HEK293T (cell line): ENCODE measurements at regions not wholly inside any gene's neighbourhood (a gene's known extent, or its start where the extent isn't known, plus 50 kb on each side); places are given as distances from the start of the nearest gene placed in this dataset.

Experiments
- CTCF ChIA-PET: fragments of 350-600 bp; formaldehyde crosslinking; extraction: SDS; loops from one replicate; lab custom pipeline; 2021; ENCODE audit warnings: antibody characterized with exemption, inconsistent platforms; lab: Yijun Ruan, JAX
- POLR2A ChIA-PET: fragments of 350-600 bp; formaldehyde crosslinking; extraction: SDS; loops from one replicate; lab custom pipeline; 2020; ENCODE audit warnings: antibody characterized with exemption, inconsistent platforms; lab: Yijun Ruan, JAX
- DNase-seq: peaks from one replicate; pipeline ENCODE4 v3.0.0; 2012; ENCODE audit warnings: mixed read lengths; ENCODE audit errors: extremely low spot score
- ARNT ChIP-seq: fragments of 450-650 bp; IDR thresholded peaks from 2 replicates; pipeline ENCODE4 v1.6.1; 2017; ENCODE audit warnings: mild to moderate bottlenecking
- BHLHE40 ChIP-seq: fragments of 450-650 bp; IDR thresholded peaks from 2 replicates; pipeline ENCODE4 v1.6.1; 2016; ENCODE audit warnings: mild to moderate bottlenecking, moderate library complexity, borderline replicate concordance
- CTBP1 ChIP-seq: fragments of 450-650 bp; IDR thresholded peaks from 2 replicates; pipeline ENCODE4 v1.6.1; 2016; ENCODE audit warnings: borderline replicate concordance
- ELF4 ChIP-seq: fragments of 450-650 bp; IDR thresholded peaks from 2 replicates; pipeline ENCODE4 v1.6.1; 2017; ENCODE audit warnings: antibody characterized with exemption
- FOXA1 ChIP-seq: fragments of 450-650 bp; IDR thresholded peaks from 2 replicates; pipeline ENCODE4 v1.6.1; 2016; ENCODE audit warnings: mild to moderate bottlenecking
- FOXK2 ChIP-seq: fragments of 450-650 bp; IDR thresholded peaks from 2 replicates; pipeline ENCODE4 v1.6.1; 2016; ENCODE audit warnings: mild to moderate bottlenecking
- FOXM1 ChIP-seq: fragments of 450-650 bp; IDR thresholded peaks from 2 replicates; pipeline ENCODE4 v1.6.1; 2017; ENCODE audit warnings: mild to moderate bottlenecking, borderline replicate concordance
- HDGF ChIP-seq: fragments of 450-650 bp; IDR thresholded peaks from 2 replicates; pipeline ENCODE4 v1.6.1; 2017; ENCODE audit warnings: antibody characterized with exemption, borderline replicate concordance
- L3MBTL2 ChIP-seq: fragments of 450-650 bp; conservative IDR thresholded peaks from 2 replicates; pipeline ENCODE4 v1.6.1; 2016; ENCODE audit warnings: mild to moderate bottlenecking
- LEF1 ChIP-seq: fragments of 450-650 bp; IDR thresholded peaks from 2 replicates; pipeline ENCODE4 v1.6.1; 2017; ENCODE audit warnings: mild to moderate bottlenecking, borderline replicate concordance
- NFRKB ChIP-seq: fragments of 450-650 bp; IDR thresholded peaks from 2 replicates; pipeline ENCODE4 v1.6.1; 2016; ENCODE audit warnings: mild to moderate bottlenecking, moderate library complexity
- PKNOX1 ChIP-seq: fragments of 450-650 bp; IDR thresholded peaks from 2 replicates; pipeline ENCODE4 v1.6.1; 2016
- SP1 ChIP-seq: fragments of 450-650 bp; IDR thresholded peaks from 2 replicates; pipeline ENCODE4 v1.6.1; 2017
- SUZ12 ChIP-seq: fragments of 450-650 bp; IDR thresholded peaks from 2 replicates; pipeline ENCODE4 v1.6.1; 2016; ENCODE audit warnings: mild to moderate bottlenecking
- TARDBP ChIP-seq: fragments of 450-650 bp; IDR thresholded peaks from 2 replicates; pipeline ENCODE4 v1.6.1; 2016
- ZNF384 ChIP-seq: fragments of 450-650 bp; IDR thresholded peaks from 2 replicates; pipeline ENCODE4 v1.6.1; 2016

- DNase-seq = no peak
- POLR2A ChIA-PET = no interaction called here
- CTCF ChIA-PET = interaction anchor here (0.6 kb wide), 1 partner anchor 1992 kb away, joined by 3 read pairs; no protein-coding TSS in a partner anchor
- TF ChIP-seq PKNOX1 = no peak
- TF ChIP-seq ZNF384 = no peak
- TF ChIP-seq FOXK2 = no peak
- no peak for TF ChIP-seq ELF4
- no peak for TF ChIP-seq BHLHE40
- TF ChIP-seq HDGF = no peak
- no peak for TF ChIP-seq LEF1
- TF ChIP-seq L3MBTL2 = no peak
- no peak for TF ChIP-seq FOXA1
Observed at GRCh38 chr14:97179573-97179972, 382.4 kb downstream of the VRK1 start.

GRCh38 chr14:97180304-97181200, 383.4 kb downstream of the VRK1 start:
- no peak for DNase-seq
- ChIA-PET CTCF (interaction anchor here (0.6 kb wide), 3 partner anchors 125 to 1991 kb away, joined by 3 read pairs; no protein-coding TSS in a partner anchor), POLR2A (no interaction called here)
- TF ChIP-seq L3MBTL2 (no peak), PKNOX1 (no peak), ELF4 (no peak), CTBP1 (no peak), TARDBP (no peak), ARNT (no peak), SP1 (no peak), FOXM1 (no peak), HDGF (no peak), SUZ12 (no peak), NFRKB (no peak)

GRCh38 chr14:97185186-97185585, 388.0 kb downstream of the VRK1 start:
- ChIA-PET CTCF (interaction anchor here (1.1 to 1.4 kb wide), 3 partner anchors 9 to 41 kb away, joined by 3 to 4 read pairs (median 3); no protein-coding TSS in a partner anchor), POLR2A (no interaction called here)
- no peak for TF ChIP-seq SUZ12
- TF ChIP-seq FOXA1 = no peak
- no peak for TF ChIP-seq ELF4
- no peak for TF ChIP-seq FOXK2
- TF ChIP-seq BHLHE40 = no peak
- no peak for TF ChIP-seq HDGF
- no peak for TF ChIP-seq ARNT
- no peak for TF ChIP-seq ZNF384
- no peak for TF ChIP-seq CTBP1
- no peak for TF ChIP-seq L3MBTL2
- TF ChIP-seq SP1 = no peak
- TF ChIP-seq FOXM1 = no peak
- peak; percentile 32 for DNase-seq

- TF ChIP-seq ARNT (no peak), HDGF (no peak), NFRKB (no peak), FOXK2 (no peak), PKNOX1 (no peak), ELF4 (no peak), ZNF384 (no peak), BHLHE40 (no peak), TARDBP (no peak), LEF1 (no peak), SP1 (no peak), FOXM1 (no peak), SUZ12 (no peak), FOXA1 (no peak), L3MBTL2 (no peak), CTBP1 (no peak)
- ChIA-PET POLR2A (no interaction called here), CTCF (no interaction called here)
- DNase-seq = no peak
Observed at GRCh38 chr14:97187916-97188315, 390.7 kb downstream of the VRK1 start.

- ChIA-PET CTCF (interaction anchor here (1.3 kb wide), 1 partner anchor 11 kb away, joined by 4 read pairs; no protein-coding TSS in a partner anchor), POLR2A (no interaction called here)
- DNase-seq = no peak
- TF ChIP-seq FOXK2 (no peak), PKNOX1 (no peak), SP1 (no peak), BHLHE40 (no peak), NFRKB (no peak), HDGF (no peak), SUZ12 (no peak), FOXA1 (no peak), FOXM1 (no peak), ELF4 (no peak), L3MBTL2 (no peak), ARNT (no peak), CTBP1 (no peak), TARDBP (no peak), LEF1 (no peak), ZNF384 (no peak)
Observed at GRCh38 chr14:97196336-97196735, 399.2 kb downstream of the VRK1 start.
